B cell (primary cell): ENCODE measurements at regions not wholly inside any gene's neighbourhood (a gene's known extent, or its start where the extent isn't known, plus 50 kb on each side); places are given as distances from the start of the nearest gene placed in this dataset.

Source experiments
- EZH2 ChIP-seq: IDR thresholded peaks from 2 replicates; pipeline ENCODE4 v1.6.1; 2012; ENCODE audit warnings: borderline replicate concordance, low read depth, mild to moderate bottlenecking, moderate library complexity, low read length; ENCODE audit not compliant: insufficient read depth, poor library complexity, severe bottlenecking
- TF ChIP-seq, protein P1 (sequence below): fragments of 200-600 bp; IDR thresholded peaks from one replicate; pipeline ENCODE4 v1.8.0; 2022; ENCODE audit warnings: antibody characterized with exemption, mild to moderate bottlenecking

DNA sequence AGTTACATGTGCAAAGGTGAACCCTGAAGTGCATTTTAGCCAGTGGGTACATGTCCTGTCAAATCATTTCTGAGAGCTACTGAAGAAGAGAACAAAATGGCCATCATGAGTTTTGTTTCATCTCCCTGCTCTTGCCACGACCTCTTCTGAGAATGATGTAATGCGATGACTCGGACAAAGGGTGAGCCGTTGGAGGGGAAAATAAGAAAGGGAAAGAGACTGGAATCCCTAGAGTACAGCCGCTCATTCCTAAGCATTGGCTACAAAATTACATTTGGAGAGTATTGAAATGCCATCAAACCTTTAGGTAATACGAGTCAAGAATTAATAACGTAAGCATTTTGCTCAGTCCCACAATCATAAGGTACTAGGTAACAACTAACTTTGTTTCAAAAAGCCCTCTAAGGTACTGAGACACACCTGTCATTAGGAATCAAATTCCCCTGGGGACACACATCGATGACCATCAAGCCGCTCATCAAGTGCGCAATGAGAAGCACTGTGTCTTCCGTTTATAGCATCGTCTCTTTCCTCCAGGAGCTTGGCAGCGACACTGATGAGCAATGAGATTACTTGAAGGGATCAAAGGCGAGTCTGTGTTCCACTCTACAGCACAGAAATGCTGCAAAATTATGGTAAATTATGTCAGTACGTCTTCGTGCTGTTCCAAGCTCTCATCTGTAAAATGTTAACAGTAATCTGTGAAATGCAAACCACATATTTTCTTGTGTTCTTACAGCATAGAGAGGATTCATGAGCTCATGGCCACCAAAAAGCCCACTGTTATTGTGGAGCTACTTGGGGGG, 97.3 kb upstream of the PIEZO2 start:
- TF ChIP-seq, protein P1, sequence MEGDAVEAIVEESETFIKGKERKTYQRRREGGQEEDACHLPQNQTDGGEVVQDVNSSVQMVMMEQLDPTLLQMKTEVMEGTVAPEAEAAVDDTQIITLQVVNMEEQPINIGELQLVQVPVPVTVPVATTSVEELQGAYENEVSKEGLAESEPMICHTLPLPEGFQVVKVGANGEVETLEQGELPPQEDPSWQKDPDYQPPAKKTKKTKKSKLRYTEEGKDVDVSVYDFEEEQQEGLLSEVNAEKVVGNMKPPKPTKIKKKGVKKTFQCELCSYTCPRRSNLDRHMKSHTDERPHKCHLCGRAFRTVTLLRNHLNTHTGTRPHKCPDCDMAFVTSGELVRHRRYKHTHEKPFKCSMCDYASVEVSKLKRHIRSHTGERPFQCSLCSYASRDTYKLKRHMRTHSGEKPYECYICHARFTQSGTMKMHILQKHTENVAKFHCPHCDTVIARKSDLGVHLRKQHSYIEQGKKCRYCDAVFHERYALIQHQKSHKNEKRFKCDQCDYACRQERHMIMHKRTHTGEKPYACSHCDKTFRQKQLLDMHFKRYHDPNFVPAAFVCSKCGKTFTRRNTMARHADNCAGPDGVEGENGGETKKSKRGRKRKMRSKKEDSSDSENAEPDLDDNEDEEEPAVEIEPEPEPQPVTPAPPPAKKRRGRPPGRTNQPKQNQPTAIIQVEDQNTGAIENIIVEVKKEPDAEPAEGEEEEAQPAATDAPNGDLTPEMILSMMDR = no peak
- TF ChIP-seq EZH2 = no peak
